ENCODE measurements at regions not wholly inside any gene's neighbourhood (a gene's known extent, or its start where the extent isn't known, plus 50 kb on each side); places are given as distances from the start of the nearest gene placed in this dataset.

GRCh38 chr6:37100745-37101144 lies 69.2 kb upstream of the PIM1 start:
- TF ChIP-seq CTCF (IDR thresholded peaks at IDR 0.05) (no peak), POLR2A (IDR thresholded peaks at IDR 0.05) (no peak)

Data from testis (tissue), 2 donors.